ENCODE measurements at regions not wholly inside any gene's neighbourhood (a gene's known extent, or its start where the extent isn't known, plus 50 kb on each side); places are given as distances from the start of the nearest gene placed in this dataset.
A peak's percentile ranks its signal among the peaks of the same experiment; 100 is the strongest.
"Not testable (repeated sequence)": the region's sequence is repeated elsewhere in the genome, so short reads cannot be mapped to it uniquely, and the experiment has no call there.

DNA sequence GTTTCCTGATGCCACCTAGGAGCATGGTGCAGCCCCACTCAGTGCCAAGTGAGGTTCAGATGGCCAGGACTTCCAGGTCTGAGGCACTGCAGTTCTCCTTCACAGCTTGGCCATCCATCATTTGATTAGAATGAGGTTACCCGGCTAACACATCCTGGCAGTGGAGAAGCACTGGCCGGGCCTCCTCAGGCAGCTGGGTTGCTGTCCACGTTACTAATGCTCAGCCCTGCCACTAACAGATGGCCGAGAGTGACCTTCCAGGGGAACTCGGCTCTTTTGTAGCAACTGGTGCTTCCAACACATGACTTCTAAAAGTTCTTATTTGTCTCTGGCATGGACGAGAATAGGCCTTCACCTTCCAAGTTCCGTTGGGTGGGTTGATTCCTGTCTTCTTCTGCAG is 204.6 kb upstream of the CFAP20DC start:
- no peak for DNase-seq (ENCODE audit: low spot score)

DNA sequence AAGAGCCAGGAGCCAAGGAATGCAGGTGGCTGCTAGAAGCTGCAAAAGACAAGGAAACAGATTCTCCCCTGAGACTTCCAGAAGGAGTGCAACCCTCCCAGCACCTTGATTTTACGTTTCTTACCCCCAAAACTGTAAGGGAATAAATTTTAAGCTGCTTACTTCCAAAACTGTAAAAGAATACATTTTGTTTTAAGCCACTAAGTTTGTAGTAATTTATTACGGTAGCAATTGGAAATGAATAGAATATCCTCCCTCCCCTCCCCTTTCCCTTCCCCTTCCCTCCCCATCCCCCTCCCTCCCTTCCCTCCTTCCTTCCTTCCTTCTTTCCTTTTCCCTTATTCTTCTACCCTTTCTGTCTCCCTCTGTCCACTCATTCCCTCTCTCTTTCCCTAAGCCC is 203.7 kb upstream of the CFAP20DC start:
- DNase-seq (ENCODE audit: low spot score): no peak

DNA sequence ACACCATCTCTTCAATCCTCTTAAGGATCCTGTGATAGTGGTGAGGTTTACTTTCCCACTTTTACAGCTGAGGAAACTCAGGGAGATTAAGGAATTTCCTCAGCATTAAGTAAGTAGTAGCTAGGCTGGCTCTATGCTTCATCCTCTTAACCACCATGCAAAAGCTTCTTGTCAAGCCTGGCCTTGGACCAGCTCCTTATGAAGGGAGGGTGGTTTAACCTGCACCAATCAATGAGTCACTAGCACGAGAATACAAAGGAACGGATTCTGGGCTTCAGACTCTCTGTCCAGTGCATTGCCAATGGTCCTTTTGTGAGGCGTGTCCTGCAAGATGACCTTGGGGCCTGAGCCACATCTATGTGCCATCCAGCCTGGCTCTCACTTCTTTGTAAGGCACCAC is 202.0 kb upstream of the CFAP20DC start:
- no peak for DNase-seq (ENCODE audit: low spot score)

DNA sequence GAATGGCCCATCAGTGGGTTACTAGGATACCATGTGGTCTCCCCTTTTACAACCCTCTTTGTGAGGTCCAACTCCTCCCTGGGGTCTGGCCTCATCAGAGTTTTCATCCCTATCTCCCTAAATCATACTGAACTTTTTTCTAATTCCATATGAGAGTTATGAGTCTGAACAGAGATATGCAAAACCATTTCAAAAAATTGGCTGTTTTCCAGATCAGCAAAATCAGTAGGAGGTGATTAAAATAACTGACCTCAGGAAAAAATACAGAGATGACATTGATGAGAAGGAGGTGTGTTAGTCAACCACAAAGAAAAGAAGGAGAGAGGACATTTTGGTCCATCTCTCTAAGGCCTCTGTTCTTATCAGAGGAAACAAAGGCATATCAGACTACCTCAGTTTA is 200.8 kb upstream of the CFAP20DC start:
- DNase-seq (ENCODE audit: low spot score): no peak

DNA sequence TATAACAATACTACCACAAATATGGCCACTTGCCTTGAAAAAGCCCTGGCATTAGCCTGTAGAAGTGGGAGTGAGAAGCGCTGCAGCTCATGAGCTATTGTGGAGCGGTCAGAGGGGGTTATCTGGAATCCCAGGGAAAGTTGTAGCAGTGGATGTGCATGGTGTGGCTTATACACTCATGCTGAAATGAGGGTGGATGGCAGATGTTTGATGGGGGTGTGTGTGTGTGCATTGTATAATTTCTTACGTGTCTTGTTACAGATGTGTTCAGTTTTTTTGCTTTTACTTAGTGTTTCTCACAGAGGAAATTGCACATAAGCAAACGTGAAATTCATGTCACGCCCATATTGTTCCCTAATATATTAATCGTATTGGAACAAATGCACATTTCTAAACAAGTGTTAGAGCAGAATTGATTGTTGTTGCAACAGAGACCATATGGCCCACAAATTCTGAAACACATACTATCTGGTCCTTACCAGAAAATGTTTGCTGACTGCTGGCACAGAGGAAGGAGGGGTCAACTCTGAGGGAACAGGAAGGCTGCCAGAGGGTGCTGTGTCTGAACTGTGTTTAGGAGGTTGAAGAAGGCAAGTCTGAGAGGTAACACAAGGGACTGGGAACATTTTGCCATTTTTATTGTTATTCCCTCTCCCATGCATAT is 200.0 kb upstream of the CFAP20DC start:
- DNase-seq (ENCODE audit: low spot score): no peak

DNA sequence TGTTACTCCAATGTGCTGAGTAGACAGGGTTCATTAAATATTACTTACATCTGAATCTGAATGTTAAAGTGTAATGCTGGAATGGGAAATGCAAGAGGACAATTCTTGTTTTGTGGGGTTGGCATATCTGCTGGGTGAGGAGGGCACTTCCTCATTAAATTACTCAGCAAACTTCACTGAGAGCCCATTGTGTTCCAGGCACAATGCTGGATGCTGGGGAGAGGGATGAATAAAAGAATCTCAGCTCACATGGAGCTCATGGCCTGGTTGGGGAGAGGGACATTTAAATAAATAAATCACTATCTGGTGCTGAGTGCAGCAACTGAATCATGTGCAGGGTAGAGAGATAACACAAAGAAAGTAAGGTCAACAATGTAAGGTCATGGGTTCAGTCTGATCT is 199.2 kb upstream of the CFAP20DC start:
- DNase-seq (ENCODE audit: low spot score): peak; percentile 22

DNA sequence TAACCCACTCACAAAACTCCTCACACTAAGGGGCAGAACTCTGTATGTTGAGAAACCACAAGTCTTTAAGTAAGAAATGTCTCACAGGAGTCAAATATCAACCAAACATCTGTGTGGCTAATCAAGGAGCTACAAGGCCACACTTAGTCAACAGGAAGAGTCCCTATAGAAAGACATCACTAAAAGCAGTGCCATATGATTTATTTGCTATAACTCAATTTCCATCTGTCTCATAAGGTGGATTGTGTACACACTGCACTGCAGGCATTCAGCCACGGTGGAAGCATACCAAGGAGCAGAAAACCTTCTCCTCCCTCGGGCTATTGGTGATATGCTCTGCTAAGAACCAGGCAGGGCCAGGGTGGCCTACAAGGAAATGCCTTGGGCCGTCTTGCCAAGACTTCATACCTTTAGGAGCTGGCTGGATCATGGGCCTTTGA is 197.6 kb upstream of the CFAP20DC start:
- peak; percentile 66 for DNase-seq (ENCODE audit: low spot score)

DNA sequence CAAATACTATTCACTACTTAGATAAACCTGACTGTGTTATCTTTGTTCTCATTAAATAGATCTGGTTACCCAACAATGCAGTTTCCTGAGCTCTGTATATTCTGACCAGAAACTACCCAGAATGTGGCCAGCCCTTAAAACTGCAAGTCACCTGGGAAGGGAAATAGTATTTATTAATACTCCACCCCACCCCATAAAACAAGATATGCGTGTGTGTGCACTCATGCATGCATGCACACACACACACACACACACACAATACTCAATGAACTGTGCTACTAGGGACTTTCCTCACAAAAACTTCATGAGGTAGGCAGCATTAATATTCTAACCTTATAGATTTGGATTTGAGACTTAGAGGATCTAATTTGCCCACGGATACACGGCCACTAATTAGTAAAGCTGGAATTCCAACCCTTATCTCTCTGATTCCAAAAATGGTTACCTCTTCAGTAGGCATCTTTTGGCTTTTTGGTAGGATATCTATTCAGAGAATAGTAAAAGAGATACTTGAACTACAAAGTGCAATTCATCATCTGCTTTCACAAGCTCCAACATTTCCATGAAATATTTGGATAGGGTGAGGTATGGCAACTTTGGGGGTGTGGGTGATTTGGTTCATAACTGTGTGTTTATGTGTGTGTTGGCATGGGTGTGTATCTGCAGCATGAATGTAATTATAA is 197.0 kb upstream of the CFAP20DC start:
- DNase-seq (ENCODE audit: low spot score): peak; percentile 60

DNA sequence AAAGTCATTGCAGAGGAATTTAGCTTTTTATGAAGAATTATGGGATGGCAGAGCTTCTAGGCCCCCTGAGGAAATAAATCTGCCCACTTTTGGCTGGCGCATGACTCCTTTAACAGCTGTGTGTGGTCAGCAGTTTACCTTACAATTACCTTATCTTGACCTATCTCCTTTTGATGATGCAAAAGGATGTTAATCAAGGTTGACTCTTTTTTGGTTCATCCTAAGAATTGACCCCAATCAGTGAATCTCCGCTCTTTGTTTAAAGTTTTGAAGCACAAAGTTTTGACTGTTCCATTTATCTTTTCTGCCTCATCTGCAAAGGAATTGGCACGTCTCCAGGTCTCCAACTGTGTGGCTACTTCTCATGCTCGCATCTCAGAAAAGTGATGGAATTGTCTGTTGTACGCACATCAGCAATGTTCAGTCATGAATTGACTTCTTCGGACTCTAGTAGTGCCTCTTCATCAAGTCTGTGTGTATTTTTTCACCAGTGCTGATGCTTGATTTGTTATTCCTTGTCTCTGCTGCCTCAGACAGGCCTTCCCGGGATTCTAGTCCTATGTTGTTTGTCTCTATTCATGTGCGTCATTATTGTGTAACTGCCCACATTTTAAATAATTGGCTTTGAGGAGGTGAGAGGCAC is 196.2 kb upstream of the CFAP20DC start:
- DNase-seq (ENCODE audit: low spot score): peak; percentile 66

DNA sequence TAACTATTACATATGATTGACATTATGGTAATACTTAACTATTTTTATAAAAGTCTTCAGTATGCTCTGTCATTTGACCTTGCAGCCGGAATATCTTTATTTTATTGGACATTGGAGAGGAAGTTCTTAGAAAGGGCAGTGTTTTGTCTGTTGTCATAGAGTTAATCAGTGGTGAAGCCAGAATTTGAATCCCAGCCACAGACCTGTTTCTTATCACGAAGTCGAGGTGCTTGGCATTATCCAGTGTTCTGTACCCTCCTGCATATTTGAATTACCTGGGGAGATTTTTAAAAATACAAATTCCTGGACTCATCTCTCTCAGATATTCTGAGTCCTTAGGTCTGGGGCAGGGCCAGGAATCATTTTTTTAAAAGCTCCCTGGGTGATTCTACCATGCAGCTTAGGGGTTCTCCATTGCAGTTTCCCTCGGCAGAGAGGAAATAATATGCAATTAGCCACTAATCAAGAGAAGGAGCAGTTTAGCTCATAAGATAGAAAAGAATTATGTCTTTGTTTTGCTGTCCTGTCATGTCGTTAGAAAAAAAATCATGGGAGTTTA is 195.6 kb upstream of the CFAP20DC start:
- peak; percentile 49 for DNase-seq (ENCODE audit: low spot score)

DNA sequence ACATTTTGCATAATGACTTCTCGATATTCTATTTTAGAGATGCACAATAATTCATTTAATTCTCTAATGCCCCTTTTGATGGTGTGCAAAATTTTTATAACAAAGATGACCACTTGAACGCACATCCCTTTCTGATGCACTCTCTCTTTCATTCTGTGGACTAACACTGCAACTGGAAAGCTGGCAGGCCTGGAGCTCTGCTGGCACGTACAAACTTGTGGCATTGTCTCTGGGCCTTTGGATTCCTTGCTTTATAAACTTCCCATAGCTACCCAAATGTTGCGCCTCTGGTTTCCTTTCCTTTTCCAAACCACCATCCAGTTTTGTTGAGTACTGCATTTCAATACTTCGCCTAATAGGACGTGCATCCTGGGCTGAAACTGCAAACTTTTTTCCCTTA is 194.5 kb upstream of the CFAP20DC start:
- no peak for DNase-seq (ENCODE audit: low spot score)

DNA sequence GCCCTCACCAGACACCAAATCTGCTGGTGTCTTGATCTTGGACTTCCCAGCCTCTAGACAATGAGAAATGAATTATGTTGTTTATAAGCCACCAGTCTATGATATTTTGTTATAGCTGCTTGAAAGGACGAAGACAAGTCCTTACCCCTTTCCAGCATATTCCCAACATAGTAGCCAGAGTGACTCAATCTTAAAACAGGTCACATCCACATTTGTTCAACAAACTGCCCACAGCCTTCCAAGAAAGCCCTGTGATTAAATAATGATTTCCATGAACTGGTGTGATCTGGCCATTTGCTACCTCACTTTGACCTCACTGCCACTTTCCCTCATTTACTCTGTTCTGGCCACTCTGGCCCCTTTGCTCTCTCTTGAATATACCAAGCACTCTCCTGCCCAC is 193.7 kb upstream of the CFAP20DC start:
- no peak for DNase-seq (ENCODE audit: low spot score)

DNA sequence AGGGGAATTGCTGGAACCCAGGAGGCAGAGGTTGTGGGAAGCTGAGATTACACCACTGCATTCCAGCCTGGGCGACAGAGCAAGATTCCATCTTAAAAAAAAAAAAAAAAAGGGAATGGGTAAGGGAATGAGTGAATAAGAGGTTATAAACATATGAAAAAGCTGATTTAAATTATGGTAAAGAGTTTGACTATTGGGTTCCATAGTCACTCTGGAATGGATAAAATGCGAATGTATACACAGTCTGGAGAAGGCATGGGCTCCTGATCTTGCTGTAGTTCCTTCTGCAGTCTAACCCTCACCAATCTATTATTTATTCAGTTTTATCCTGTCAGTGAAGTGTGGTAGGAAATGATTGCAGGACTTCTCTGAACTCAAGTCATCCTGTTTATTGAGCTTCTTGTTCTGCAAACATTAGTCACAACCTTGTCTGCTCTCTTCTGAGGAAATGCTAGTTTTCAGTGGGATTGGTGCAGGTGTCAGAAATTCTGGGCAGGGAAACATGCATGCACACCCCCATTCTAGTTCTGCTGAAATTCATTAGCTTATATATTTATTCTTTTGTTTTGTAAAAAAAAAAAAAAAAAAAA is 190.9 kb upstream of the CFAP20DC start:
- DNase-seq (ENCODE audit: low spot score): peak; percentile 39

DNA sequence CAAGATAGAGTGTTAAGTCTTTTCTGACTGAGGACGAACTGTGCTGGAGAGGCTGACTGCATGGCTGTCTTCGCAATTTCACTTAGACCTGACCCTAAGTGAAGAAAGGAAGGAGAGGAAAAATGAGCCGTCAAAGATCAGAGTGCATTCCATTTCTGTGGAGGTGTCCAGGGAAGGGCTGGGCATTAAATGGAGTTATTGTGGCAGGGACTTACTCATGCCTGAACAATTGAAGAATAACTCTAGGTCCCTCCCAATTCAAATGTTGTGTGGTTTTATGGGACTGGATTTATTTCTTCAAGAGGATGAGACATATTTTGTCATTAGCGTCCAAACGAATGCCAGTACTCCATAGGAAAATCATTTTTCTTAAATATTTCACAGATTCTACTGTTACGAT is 187.3 kb upstream of the CFAP20DC start:
- peak; percentile 39 for DNase-seq (ENCODE audit: low spot score)

DNA sequence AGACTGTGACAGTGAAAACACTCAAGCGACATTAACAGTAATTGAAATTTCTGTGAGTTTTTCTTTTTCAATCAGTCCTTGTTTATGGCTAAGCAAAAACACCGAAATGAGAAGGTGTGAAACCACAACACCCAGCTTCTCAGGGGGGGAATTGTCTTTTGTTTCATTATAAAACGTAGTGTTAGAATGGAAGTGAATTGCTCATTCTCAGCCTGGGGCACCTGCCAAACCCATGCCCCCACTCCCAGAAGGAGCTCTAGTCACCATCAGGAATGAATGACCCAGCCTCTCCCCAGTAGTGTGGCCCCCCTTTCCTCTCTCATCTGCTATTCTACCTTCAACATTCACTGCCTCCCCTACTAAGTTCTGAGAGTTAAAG is 185.8 kb upstream of the CFAP20DC start:
- no peak for DNase-seq (ENCODE audit: low spot score)

DNA sequence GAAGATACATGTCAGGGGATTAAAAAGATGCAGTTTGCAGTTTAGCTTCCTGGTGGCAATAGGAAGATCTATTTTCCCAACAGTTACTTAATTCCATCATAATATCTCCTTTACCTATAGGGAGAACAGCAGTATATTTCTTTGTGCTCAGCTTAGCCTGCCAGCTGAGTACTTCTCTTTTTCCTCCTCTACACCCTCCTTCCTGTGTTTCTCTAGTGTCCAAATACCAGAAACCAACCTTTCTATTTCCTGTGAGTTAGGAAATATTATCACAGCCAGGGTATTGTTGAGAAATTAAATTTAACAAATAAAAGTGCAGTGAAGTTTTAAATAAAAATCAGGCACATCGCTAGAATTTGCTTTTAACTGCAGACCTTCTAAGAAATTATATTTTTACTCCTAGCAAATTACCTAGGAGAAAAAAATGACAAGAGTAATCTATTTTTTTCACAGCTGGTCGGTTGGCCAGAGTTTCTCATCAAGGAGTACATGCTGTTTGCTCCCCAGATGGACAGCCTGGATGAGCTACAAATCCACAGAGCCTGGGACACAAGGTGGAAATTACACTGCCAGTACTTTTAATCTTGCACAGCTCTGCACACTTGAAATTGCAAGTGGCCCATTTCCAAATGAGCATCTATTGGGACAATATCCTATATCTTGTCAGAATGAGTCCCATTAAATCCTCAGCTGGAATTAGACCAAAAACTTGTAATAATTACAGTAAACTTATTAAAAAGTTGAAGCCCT is 185.2 kb upstream of the CFAP20DC start:
- DNase-seq (ENCODE audit: low spot score): no peak

DNA sequence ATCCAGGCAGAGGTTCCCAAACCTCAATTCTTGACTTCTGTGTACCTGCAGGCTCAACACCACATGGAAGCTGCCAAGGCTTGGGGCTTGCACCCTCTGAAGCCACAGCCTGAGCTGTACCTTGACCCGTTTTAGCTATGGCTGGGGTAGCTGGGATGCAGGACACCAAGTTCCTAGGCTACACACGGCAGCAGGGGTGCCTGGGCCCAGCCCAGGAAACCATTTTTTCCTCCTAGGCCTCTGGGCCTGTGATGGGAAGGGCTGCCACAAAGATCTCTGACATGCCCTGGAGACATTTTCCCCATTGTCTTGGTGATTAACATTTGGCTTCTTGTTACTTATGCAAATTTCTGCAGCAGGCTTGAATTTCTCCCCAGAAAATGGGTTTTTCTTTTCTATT is 180.6 kb upstream of the CFAP20DC start:
- not testable (repeated sequence) for DNase-seq (ENCODE audit: low spot score)

DNA sequence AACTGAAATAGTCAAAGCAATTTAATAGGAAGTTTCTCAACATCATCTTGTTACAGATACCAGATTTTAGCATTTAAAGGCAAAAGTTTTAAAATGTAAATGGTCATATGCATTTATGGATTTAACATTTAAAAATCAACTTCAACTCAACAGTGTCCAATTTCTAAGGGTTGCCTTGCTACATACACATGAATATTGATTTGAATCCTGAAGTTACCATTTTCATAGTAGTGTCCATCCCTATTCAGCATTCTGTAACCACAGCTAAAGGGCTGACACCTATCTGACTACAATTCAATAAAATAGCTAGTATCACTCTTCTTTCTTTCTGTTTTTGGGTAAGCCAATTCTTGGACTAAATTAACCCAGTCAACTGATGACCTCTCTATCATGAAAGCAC is 164.0 kb upstream of the CFAP20DC start:
- DNase-seq (ENCODE audit: low spot score): no peak

DNA sequence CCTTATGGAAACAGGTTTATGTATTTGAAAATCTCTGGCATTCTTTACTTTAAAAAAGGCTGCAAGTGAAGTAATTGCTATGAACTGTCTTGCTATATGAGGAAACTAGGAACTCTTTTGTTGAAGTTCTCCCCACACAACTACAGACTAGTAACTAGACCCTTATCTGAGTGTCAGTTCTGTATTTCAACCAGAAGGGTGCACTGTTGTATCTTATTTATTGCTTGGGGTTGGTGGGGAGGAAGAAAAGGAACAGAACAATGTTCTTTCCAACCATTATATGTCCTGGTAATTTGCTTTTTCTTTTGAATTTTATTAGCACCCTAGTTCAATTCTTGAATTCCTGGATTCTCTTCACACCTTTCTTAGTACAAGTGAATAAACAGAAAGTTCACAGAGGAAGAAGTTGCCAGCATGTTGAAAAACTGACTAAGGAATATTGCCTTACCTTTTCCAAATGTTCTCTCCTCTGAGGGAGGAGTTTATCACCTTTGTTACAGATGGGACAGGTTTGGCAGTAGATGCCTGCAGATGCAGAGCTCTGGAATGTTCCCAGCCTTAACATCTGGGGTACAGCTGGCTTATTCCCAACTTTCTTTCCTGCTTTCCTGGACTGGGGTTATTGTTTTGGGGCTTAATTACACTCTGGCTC is 162.4 kb upstream of the CFAP20DC start:
- peak; percentile 60 for DNase-seq (ENCODE audit: low spot score)

DNA sequence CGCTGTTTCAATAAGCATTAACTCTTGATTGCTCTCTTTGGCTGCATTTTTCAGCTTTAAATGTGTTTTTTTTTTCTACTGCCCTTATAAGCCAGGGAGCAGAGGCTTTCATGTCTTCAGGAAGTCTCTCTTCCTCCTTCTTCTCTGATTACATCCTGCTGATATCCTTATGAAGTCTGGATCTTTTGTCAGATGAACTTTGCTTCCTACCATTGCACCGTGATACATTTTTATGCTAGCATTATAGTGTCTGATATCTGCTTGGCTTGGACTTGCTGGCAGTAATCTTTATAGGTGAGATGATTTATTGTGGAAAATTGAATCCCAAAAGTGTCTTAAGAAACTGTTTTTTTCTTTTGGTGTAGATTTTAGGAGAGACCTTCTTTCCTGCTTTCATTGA is 160.4 kb upstream of the CFAP20DC start:
- no peak for DNase-seq (ENCODE audit: low spot score)

DNA sequence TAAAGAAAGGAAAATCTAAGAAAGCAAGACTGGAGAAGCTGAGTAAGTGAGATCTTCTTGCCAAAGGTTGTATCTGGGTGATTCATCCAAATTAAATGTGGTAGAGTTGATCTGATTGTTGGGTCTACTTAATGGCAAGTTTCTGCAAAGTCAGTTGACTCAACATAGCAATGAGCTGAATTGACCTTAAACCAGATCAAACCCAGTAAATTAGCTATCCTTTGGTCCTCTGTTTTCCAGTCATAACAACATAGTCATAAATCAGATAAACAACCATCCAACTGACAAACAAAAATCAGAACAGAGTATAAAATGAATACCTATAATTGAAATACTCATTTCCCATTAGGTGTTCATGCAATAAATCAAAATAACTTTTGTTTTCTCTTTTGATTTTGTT is 142.6 kb upstream of the CFAP20DC start:
- DNase-seq (ENCODE audit: low spot score): peak; percentile 75

DNA sequence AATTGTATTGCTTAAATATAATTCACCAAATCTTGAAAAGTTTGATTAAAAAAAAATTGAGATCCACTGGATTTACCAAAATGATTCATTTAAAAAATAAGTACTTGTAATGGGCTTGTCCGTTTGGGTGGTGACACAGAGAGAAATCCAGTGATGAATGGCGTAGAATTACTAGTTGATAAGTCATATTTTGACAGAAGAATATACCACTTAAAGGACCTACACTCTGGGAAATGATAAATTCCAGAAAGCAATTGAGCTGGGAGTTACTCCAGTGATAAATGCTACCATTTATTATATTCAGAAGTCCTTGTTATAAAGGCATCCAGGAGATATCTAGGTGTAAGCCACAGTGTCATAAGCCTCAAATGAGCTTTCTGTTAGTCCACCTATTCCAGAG is 141.8 kb upstream of the CFAP20DC start:
- no peak for DNase-seq (ENCODE audit: low spot score)

All from kidney tubule cell (primary cell).